Hypothalamus (tissue), 51 donors: ENCODE measurements at regions not wholly inside any gene's neighbourhood (a gene's known extent, or its start where the extent isn't known, plus 50 kb on each side); places are given as distances from the start of the nearest gene placed in this dataset.
"Not testable (repeated sequence)": the region's sequence is repeated elsewhere in the genome, so short reads cannot be mapped to it uniquely, and the experiment has no call there.

Experiments used
- DNase-seq, 51 donors: peaks; one replicate each; lab custom pipeline; 2025; lab: John Stamatoyannopoulos, UW

DNA sequence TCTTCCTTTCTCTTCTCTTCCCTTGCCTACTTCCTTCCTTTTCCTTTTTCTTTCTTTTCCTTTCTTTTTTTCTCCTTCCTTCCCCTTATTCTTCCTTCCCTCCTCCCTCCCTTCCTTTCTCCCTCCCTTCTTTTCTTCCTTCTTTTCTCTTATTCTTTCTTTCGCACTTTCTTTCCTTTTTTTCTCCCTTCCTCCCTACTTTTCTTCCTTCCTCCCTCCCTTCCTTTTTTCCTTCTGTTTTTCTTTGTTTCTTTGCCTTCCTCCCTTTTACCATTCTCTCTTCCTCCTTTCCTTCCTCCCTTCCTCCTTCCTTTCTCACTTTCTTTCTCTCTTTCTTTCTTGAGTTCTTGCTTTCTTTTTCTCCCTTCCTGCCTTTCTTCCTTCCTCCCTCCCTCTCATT, 416.5 kb downstream of the ANKRD30B start:
- DNase-seq, result not testable (repeated sequence)

GRCh38 chr18:15165048-15165447, 417.1 kb downstream of the ANKRD30B start:
- DNase-seq, result no peak

DNA sequence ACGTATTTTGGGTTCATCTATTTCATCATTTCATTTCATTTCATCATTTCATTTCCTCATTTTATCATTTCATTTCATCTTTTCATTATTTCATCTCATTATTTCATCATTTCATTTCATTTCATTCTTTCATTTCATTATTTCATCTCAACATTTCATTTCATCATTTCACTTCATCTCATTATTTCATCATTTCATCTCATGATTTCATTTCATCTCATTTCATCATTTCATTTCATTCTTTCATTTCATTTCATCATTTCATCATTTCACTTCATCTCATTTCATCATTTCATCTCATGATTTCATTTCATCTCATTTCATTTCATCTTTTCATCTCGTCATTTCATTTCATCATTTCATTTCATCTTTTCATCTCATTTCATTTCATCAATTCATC, 445.1 kb downstream of the ANKRD30B start:
- not testable (repeated sequence) for DNase-seq

DNA sequence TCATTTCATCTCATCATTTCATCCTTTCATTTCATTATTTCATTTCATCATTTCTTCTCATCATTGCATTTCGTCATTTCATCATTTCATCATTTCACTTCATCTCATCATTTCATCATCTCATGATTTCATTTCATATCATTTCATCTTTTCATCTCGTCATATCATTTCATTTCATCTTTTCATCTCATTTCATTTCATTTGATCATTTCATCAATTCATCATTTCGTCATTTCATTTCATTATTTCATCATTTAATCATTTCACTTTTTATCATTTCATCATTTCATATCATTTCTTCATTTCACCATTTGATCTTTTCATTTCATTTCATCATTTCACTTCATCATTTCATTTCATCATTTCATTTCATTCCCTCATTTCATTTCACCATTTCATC, 445.8 kb downstream of the ANKRD30B start:
- not testable (repeated sequence) for DNase-seq

DNA sequence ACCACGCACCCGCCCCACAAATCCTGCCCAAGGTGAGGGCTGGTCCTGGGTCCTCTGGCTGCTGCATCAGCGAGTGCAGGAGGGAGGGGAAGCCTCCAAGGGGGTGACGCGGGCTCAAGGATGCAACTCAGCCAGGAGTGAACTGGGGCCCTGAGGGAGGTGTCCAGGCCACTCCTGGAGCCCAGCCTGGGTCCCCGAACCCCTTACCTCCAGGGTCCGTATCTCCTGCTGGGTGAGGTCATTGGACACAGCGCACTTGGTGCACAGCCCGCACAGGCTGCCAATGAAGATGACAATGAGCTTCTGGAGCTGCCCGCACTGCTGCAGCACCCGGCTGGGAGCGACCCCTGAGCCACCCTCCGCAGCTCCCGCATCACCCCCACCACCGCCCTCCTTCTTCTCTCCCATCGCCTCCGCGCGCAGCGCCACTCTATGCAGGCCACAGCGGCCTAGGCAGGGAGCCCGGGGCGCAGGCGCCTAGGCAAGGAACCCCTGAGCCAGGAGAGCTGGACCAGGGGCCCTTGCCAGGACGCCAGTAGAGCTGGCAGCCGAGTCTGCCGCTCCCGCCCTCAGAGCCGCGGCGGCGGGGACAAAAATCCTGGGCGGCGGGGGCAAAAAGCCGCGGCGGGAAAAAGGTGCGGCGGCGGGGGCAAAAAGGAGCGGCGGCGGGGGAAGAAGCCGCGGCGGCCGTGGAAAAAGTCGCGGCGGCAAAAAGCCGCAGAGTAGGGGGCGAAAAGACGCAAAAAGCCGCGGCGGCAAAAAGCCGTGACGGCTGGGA, 449.6 kb downstream of the ANKRD30B start:
- DNase-seq, result peak in 35 of 51 donors; percentile 0 to 61 (median 16)

GRCh38 chr18:15198116-15198389, 450.1 kb downstream of the ANKRD30B start:
- peak in 7 of 51 donors; percentile 0 to 13 (median 5) for DNase-seq
